GM12875 (cell line): ENCODE measurements at regions not wholly inside any gene's neighbourhood (a gene's known extent, or its start where the extent isn't known, plus 50 kb on each side); places are given as distances from the start of the nearest gene placed in this dataset.
"Not testable (repeated sequence)": the region's sequence is repeated elsewhere in the genome, so short reads cannot be mapped to it uniquely, and the experiment has no call there.

Source experiments
- H3K4me3 ChIP-seq: one replicate; pipeline ENCODE4 v1.5.1; 2011; ENCODE audit warnings: low read depth, low read length, control low read depth
- TF ChIP-seq, protein P1 (sequence below): IDR thresholded peaks from 2 replicates; pipeline ENCODE4 v1.5.1; 2011; ENCODE audit warnings: low read depth, mild to moderate bottlenecking, control low read depth, inconsistent platforms, low read length, moderate library complexity, borderline replicate concordance; ENCODE audit not compliant: insufficient read depth

DNA sequence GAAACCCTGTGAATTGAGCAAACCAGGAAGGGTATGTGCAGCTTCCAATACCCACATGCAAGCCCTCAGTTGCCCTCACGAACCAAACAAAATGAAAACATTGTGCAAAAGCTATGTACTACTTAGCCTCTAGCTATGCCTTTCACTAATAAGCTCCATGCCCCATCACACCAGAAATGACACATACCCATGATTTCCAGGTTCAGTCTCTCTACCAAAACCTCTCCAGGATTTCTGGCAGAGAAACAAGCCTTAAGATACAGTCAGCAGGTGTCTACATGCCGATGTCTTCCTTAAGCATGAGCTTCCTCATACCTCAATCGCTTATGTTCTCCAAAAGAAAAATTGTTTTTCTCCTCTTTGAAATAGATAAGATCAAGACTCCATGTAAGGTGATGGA lies 527.8 kb upstream of the AUTS2 start:
- TF ChIP-seq, protein P1, sequence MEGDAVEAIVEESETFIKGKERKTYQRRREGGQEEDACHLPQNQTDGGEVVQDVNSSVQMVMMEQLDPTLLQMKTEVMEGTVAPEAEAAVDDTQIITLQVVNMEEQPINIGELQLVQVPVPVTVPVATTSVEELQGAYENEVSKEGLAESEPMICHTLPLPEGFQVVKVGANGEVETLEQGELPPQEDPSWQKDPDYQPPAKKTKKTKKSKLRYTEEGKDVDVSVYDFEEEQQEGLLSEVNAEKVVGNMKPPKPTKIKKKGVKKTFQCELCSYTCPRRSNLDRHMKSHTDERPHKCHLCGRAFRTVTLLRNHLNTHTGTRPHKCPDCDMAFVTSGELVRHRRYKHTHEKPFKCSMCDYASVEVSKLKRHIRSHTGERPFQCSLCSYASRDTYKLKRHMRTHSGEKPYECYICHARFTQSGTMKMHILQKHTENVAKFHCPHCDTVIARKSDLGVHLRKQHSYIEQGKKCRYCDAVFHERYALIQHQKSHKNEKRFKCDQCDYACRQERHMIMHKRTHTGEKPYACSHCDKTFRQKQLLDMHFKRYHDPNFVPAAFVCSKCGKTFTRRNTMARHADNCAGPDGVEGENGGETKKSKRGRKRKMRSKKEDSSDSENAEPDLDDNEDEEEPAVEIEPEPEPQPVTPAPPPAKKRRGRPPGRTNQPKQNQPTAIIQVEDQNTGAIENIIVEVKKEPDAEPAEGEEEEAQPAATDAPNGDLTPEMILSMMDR: no peak

DNA sequence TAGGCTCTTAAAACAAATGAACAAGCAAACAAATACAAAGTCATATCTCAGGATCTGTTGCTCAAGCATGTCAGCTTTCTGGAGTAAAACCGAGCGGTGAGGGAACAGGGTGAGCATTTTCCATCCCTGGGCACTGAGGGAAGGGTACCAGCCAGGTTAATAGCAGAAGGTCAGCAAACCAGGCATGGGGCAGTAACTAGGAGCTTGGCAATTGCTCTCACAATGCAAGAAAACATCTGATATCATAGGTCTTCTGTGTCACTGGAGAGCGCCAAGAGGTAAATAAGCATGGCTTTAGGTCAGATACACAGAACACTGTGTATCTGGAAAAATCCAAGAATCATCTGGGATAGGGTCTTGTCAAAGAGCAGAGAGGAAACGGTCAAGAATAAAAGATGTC lies 521.7 kb upstream of the AUTS2 start:
- TF ChIP-seq, protein P1: no peak
- no peak overlapping the region for H3K4me3 ChIP-seq

More for the DNA sequence above, 527.8 kb upstream of the AUTS2 start:
- H3K4me3 ChIP-seq: no peak overlapping the region

DNA sequence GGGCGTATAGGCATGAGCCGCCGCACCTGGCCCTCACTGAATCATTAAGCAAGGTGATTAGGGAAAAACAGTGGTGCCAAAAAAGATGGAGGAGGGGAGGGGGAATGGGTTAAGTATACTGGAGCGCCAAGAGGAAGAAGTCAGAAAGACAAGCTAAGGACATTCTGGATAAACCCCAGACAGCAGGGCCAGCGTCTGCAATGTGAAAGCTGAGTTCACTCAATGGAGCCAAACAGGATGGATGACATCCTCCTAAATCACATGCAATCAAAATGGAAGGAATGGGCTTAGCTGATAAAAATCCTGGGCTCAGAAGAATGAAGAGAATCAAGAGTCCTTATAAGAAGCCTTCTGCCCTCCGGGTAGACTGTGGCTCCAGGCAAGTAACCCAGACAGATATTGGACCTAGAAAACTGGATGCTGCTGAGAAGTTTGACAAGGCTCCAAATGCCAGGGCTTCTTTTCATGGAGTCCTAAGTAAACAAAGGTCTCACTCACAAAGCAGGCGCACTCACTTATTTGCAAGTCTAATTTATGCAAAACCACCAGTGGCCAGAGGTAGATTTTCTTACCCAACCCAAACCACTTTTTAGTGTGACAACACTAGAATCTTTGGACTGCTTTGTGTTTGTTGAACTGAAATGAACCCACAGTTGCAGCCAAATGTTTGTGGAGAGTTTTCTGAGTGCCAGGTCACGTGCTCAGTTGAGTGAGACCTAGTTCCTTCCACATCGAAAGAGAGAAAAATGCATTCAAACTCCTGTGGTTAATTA lies 519.1 kb upstream of the AUTS2 start:
- H3K4me3 ChIP-seq: no peak overlapping the region
- TF ChIP-seq, protein P1: no peak

- not testable (repeated sequence) for H3K4me3 ChIP-seq
These were observed 511.0 kb upstream of the AUTS2 start for GRCh38 chr7:69087281-69087680.

DNA sequence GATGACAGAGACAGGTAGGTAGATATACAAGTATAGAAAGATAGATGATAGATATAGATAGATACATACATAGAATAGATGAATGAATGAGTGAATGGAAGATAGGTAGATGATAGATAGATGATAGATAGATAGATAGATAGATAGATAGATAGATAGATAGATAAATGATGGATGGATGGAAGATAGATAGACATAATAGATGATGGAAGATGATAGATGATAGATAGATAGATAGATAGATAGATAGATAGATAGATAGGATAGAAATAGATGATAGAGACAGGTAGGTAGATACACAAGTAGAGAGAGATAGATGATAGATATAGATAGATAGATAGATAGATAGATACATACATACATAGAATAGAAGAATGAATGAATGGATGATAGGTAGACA lies 510.1 kb upstream of the AUTS2 start:
- TF ChIP-seq, protein P1: no peak
- H3K4me3 ChIP-seq: no peak overlapping the region

GRCh38 chr7:69090936-69091335 lies 507.3 kb upstream of the AUTS2 start:
- TF ChIP-seq, protein P1: no peak
- no peak overlapping the region for H3K4me3 ChIP-seq

- H3K4me3 ChIP-seq: no peak overlapping the region
- TF ChIP-seq, protein P1: no peak
These were observed 506.8 kb upstream of the AUTS2 start for GRCh38 chr7:69091521-69091920.
